Lung (tissue), 11 donors: ENCODE measurements at regions not wholly inside any gene's neighbourhood (a gene's known extent, or its start where the extent isn't known, plus 50 kb on each side); places are given as distances from the start of the nearest gene placed in this dataset.

Experiments
- ATAC-seq: fragments of 200-7000 bp; cut with Tn5 transposase; one replicate; pipeline ENCODE4 v1.9.1; 2020; ENCODE audit warnings: moderate number of reproducible peaks; ENCODE audit not compliant: insufficient read depth, low FRiP score
- DNase-seq, 3 donors: peaks; one replicate each; pipeline ENCODE4 v3.0.0-alpha.2; 2013 to 2017
- H3K27ac ChIP-seq, 2 donors: one replicate each; pipeline ENCODE4 v1.5.1; 2013; ENCODE audit warnings: mild to moderate bottlenecking in 2 of 2, moderate library complexity in 2 of 2, control low read depth in 1 of 2, inconsistent platforms in 1 of 2, low read depth in 1 of 2, low read length in 1 of 2
- H3K27me3 ChIP-seq, 3 donors: one replicate each; pipeline ENCODE4 v1.5.1; 2013; ENCODE audit warnings: low read length in 2 of 3; ENCODE audit not compliant: control insufficient read depth in 3 of 3, insufficient read depth in 3 of 3
- H3K36me3 ChIP-seq, 4 donors: one replicate each; pipeline ENCODE4 v1.5.1; 2013; ENCODE audit warnings: low read length in 4 of 4, mild to moderate bottlenecking in 1 of 4, moderate library complexity in 1 of 4; ENCODE audit not compliant: control insufficient read depth in 4 of 4, insufficient read depth in 4 of 4
- H3K4me1 ChIP-seq, 5 donors: one replicate each; pipeline ENCODE4 v1.5.1; 2013; ENCODE audit warnings: low read length in 5 of 5, mild to moderate bottlenecking in 2 of 5, moderate library complexity in 1 of 5; ENCODE audit not compliant: control insufficient read depth in 5 of 5, insufficient read depth in 5 of 5
- H3K4me3 ChIP-seq: one replicate; pipeline ENCODE4 v1.5.1; 2013; ENCODE audit warnings: mild to moderate bottlenecking, control low read depth, moderate library complexity
- H3K9ac ChIP-seq, 2 donors: one replicate each; pipeline ENCODE4 v1.5.1; 2013; ENCODE audit warnings: low read length in 2 of 2, control low read depth in 1 of 2; ENCODE audit not compliant: insufficient read depth in 1 of 2
- H3K9me3 ChIP-seq, 4 donors: one replicate each; pipeline ENCODE4 v1.5.1; 2013; ENCODE audit warnings: low read length in 3 of 4, mild to moderate bottlenecking in 1 of 4, moderate library complexity in 1 of 4; ENCODE audit not compliant: control insufficient read depth in 4 of 4, insufficient read depth in 3 of 4
- CTCF ChIP-seq: IDR thresholded peaks from 2 replicates; pipeline ENCODE4 v1.5.1; 2012; ENCODE audit warnings: mild to moderate bottlenecking; ENCODE audit errors: control extremely low read depth, extremely low read depth
- WGBS, 2 donors: extraction: QIAGEN DNeasy Blood & Tissue Kit; methylation state at CpG; one replicate each; pipeline ENCODE4 v1.1.7; 2013; 5-methylcytosine and 5-hydroxymethylcytosine counted together
- donor health status: control.
- donor health status: control.
- donor health status: Bipolar disorder and iron deficiency.
- donor health status: healthy.
- donor health status: DM: yes; HTN: yes; CAD: no.

- 49 to 71% methylated on average over 2 of the region's 2 CpGs for WGBS, 2 donors
Observed at GRCh38 chr2:125572660-125573059, 1083.3 kb upstream of the GYPC start.

GRCh38 chr2:125573432-125573831 lies 1082.5 kb upstream of the GYPC start:
- H3K9ac ChIP-seq: no peak overlapping the region
- no peak overlapping the region for H3K27ac ChIP-seq
- DNase-seq (no peak), ATAC-seq (no peak)
- H3K9me3 ChIP-seq: no peaks in the 10 kb centered on the region
- TF ChIP-seq CTCF: no peak
- H3K36me3 ChIP-seq: no peaks in the 10 kb centered on the region
- H3K4me3 ChIP-seq: no peak overlapping the region
- no peaks in the 10 kb centered on the region for H3K27me3 ChIP-seq
- 61 to 69% methylated on average over 2 of the region's 2 CpGs for WGBS, 2 donors
- no peaks in the 10 kb centered on the region for H3K4me1 ChIP-seq

More at GRCh38 chr2:125572660-125573059, 1083.3 kb upstream of the GYPC start:
- TF ChIP-seq CTCF: no peak
- ATAC-seq (no peak), DNase-seq (no peak)
- no peak overlapping the region for H3K27ac ChIP-seq
- no peaks in the 10 kb centered on the region for H3K4me1 ChIP-seq
- H3K4me3 ChIP-seq: no peak overlapping the region
- H3K27me3 ChIP-seq: no peaks in the 10 kb centered on the region
- H3K9ac ChIP-seq: no peak overlapping the region
- no peaks in the 10 kb centered on the region for H3K36me3 ChIP-seq
- peaks cover 0 to 3% (median 0%) of the 10 kb centered on the region in 4 donors for H3K9me3 ChIP-seq

- H3K4me3 ChIP-seq: no peak overlapping the region
- no peaks in the 10 kb centered on the region for H3K9me3 ChIP-seq
- no peak overlapping the region for H3K27ac ChIP-seq
- no peak overlapping the region for H3K9ac ChIP-seq
- 73 to 84% methylated on average over 3 of the region's 3 CpGs for WGBS, 2 donors
- no peak for TF ChIP-seq CTCF
- no peak for ATAC-seq
- H3K36me3 ChIP-seq: no peaks in the 10 kb centered on the region
- no peak for DNase-seq
- no peaks in the 10 kb centered on the region for H3K4me1 ChIP-seq
- no peaks in the 10 kb centered on the region for H3K27me3 ChIP-seq
Observed at GRCh38 chr2:125576558-125576957, 1079.4 kb upstream of the GYPC start.

GRCh38 chr2:125581557-125581956 lies 1074.4 kb upstream of the GYPC start:
- TF ChIP-seq CTCF: no peak
- Histone ChIP-seq H3K27me3 (no peaks in the 10 kb centered on the region), H3K4me1 (no peaks in the 10 kb centered on the region), H3K4me3 (no peak overlapping the region), H3K9me3 (no peaks in the 10 kb centered on the region), H3K27ac (no peak overlapping the region), H3K9ac (no peak overlapping the region), H3K36me3 (no peaks in the 10 kb centered on the region)
- ATAC-seq (no peak), DNase-seq (no peak)
- 7 to 8% methylated on average over 4 of the region's 4 CpGs for WGBS, 2 donors
